Colonic mucosa (tissue), 4 donors: ENCODE measurements at regions not wholly inside any gene's neighbourhood (a gene's known extent, or its start where the extent isn't known, plus 50 kb on each side); places are given as distances from the start of the nearest gene placed in this dataset.

Experiments
- DNase-seq: peaks from one replicate; pipeline ENCODE4 v3.0.0-alpha.2; 2020
- H3K27ac ChIP-seq: fragments of 200-600 bp; one replicate; pipeline ENCODE4 v1.8.0; 2021
- H3K27me3 ChIP-seq: fragments of 200-600 bp; one replicate; pipeline ENCODE4 v1.8.0; 2021
- H3K36me3 ChIP-seq: fragments of 200-600 bp; one replicate; pipeline ENCODE4 v1.8.0; 2021
- H3K4me1 ChIP-seq: fragments of 200-600 bp; one replicate; pipeline ENCODE4 v1.8.0; 2021; ENCODE audit warnings: mild to moderate bottlenecking
- H3K4me3 ChIP-seq: fragments of 200-600 bp; one replicate; pipeline ENCODE4 v1.8.0; 2021
- H3K9ac ChIP-seq, 2 donors: one replicate each; pipeline ENCODE4 v1.7.0; 2013; ENCODE audit warnings: control low read depth in 2 of 2, low read depth in 2 of 2, low read length in 2 of 2
- H3K9me3 ChIP-seq: fragments of 200-600 bp; one replicate; pipeline ENCODE4 v1.8.0; 2021
- intact Hi-C: fragments of 100-400 bp; cut with DNase I; formaldehyde crosslinking; loops from one replicate; pipeline ENCODE4 v1.14.1; 2022
- TF ChIP-seq, protein P1 (sequence below): fragments of 200-600 bp; IDR thresholded peaks from one replicate; pipeline ENCODE4 v1.8.0; 2022; ENCODE audit warnings: antibody characterized with exemption, mild to moderate bottlenecking
- donor health status: healthy.
- donor health status: DM: no; HTN: no; CAD: no.
- donor health status: DM: no; HTN: no; CAD: no.

DNA sequence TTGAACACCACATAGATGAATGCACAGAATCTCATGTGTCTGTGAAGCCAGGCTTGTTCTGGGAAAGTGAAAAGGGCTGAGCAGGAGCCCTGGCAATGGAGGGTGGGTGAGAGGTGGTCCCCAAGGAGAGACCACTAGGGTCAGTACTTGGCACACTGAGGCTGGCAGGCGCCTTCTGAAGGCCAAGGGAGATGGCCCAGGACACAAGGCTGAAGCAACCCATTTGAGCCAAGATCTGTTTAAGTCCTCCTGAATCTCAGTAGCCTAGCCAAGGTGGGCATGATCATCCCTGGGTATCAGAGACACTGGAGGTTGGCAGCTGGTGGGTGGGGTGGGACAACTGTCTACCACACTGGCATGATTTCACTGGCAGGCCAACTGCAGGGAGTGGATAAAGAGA, 1741.2 kb downstream of the TP53TG3F start:
- no peaks in the 10 kb centered on the region for H3K9me3 ChIP-seq
- no peaks in the 10 kb centered on the region for H3K36me3 ChIP-seq

DNA sequence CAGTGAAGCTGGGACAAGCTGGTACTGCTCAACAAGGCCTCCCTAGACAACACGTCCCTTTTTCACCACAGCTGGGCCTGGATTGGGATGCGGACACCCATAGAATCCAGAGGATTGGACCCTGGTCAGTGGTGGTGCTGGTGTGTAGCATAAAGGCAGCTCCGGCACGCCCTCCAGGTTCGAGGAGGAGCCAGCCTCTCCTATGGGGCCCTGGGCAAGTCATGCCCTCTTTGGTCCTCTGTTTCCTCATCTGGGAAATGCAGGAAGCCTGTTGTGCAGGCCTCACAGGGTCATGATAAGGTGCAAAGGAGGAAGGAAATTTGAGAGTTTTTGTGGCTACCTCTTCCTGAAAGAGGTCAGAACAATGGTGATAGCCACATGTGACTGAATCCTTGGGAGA, 1741.7 kb downstream of the TP53TG3F start:
- no peak overlapping the region for H3K4me3 ChIP-seq
- intact Hi-C loops = no loop called here
- TF ChIP-seq, protein P1, sequence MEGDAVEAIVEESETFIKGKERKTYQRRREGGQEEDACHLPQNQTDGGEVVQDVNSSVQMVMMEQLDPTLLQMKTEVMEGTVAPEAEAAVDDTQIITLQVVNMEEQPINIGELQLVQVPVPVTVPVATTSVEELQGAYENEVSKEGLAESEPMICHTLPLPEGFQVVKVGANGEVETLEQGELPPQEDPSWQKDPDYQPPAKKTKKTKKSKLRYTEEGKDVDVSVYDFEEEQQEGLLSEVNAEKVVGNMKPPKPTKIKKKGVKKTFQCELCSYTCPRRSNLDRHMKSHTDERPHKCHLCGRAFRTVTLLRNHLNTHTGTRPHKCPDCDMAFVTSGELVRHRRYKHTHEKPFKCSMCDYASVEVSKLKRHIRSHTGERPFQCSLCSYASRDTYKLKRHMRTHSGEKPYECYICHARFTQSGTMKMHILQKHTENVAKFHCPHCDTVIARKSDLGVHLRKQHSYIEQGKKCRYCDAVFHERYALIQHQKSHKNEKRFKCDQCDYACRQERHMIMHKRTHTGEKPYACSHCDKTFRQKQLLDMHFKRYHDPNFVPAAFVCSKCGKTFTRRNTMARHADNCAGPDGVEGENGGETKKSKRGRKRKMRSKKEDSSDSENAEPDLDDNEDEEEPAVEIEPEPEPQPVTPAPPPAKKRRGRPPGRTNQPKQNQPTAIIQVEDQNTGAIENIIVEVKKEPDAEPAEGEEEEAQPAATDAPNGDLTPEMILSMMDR = no peak
- DNase-seq = no peak
- H3K36me3 ChIP-seq = no peaks in the 10 kb centered on the region
- no peaks in the 10 kb centered on the region for H3K4me1 ChIP-seq
- H3K9me3 ChIP-seq = no peaks in the 10 kb centered on the region
- H3K9ac ChIP-seq = no peak overlapping the region
- no peak overlapping the region for H3K27ac ChIP-seq
- H3K27me3 ChIP-seq = no peaks in the 10 kb centered on the region

More for the DNA sequence above, 1741.2 kb downstream of the TP53TG3F start:
- Histone ChIP-seq H3K27me3 (no peaks in the 10 kb centered on the region), H3K27ac (no peak overlapping the region), H3K9ac (no peak overlapping the region), H3K4me1 (no peaks in the 10 kb centered on the region), H3K4me3 (no peak overlapping the region)
- TF ChIP-seq, protein P1 = no peak
- intact Hi-C loops = no loop called here
- DNase-seq = no peak

DNA sequence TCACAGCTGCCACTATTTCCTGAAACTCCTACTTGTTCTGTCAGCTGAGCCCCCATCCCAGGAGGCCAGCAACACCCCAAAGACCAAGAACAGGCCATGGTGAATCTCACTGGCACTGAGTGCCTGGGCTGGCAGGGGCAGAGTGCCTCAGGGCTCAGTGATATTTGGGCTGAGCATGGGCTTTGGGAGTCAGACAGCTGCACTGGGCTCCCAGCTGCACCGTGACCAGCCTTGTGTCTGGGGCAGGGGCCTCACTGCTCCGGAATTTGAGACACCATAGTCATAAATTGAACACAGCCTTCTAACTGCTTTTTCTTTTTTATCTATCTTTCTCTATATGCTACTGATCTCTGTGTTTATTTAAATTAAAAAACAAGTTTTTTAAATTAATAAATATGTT, 1744.2 kb downstream of the TP53TG3F start:
- TF ChIP-seq, protein P1 = no peak
- intact Hi-C loops = no loop called here
- DNase-seq = no peak
- no peaks in the 10 kb centered on the region for H3K27me3 ChIP-seq
- no peak overlapping the region for H3K4me3 ChIP-seq
- H3K4me1 ChIP-seq = no peaks in the 10 kb centered on the region
- no peaks in the 10 kb centered on the region for H3K9me3 ChIP-seq
- no peaks in the 10 kb centered on the region for H3K36me3 ChIP-seq
- H3K9ac ChIP-seq = no peak overlapping the region
- H3K27ac ChIP-seq = no peak overlapping the region

DNA sequence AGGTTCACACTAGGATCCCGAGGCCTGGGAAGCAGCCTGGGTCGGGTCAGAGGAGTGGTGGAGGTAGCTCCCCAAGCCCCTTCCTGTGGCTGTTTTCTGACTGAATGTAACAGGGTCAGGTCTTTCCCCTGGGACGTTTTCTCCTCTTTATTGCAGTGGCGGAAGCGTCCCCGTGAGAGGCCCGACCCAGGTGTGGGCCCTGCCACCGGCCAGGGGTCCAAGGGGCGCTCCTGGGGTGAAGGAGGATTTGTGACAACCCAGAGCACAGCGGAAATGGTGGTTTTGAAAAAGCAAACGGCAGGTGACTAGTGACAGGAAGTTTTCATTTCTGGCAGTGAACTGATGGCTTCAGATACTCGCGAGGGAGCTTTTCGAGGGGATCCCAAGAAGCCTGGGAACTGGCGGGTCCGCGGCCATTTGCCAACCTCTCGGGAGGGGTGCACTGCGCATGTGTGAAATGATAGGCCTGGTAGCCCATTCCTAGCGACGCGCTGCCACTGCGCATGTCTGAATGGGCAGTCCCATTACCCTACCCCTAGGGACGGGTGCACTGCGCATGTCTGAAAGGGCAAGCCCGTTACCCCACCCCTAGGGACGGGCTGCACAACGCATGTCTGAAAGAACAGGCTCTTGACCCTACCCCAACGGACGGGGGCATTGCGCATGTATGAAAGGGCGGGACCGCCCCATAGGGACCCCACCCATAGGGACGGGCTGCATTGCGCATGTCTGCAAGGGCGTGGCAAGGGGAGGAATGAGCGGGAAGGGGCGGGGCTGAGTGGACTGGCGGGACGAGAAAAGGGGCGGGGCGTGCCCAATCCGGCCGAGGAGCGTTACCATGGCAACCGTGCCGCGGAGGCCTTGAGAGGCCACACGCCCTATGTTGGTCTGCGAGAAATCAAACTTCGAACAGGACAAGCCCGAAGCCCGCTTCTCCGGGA, 1747.9 kb downstream of the TP53TG3F start:
- TF ChIP-seq, protein P1 = no peak
- Histone ChIP-seq H3K27me3 (no peaks in the 10 kb centered on the region), H3K36me3 (no peaks in the 10 kb centered on the region), H3K4me1 (no peaks in the 10 kb centered on the region), H3K4me3 (no peak overlapping the region), H3K9ac (no peak overlapping the region), H3K9me3 (no peaks in the 10 kb centered on the region), H3K27ac (no peak overlapping the region)
- DNase-seq = no peak
- intact Hi-C loops = no loop called here

DNA sequence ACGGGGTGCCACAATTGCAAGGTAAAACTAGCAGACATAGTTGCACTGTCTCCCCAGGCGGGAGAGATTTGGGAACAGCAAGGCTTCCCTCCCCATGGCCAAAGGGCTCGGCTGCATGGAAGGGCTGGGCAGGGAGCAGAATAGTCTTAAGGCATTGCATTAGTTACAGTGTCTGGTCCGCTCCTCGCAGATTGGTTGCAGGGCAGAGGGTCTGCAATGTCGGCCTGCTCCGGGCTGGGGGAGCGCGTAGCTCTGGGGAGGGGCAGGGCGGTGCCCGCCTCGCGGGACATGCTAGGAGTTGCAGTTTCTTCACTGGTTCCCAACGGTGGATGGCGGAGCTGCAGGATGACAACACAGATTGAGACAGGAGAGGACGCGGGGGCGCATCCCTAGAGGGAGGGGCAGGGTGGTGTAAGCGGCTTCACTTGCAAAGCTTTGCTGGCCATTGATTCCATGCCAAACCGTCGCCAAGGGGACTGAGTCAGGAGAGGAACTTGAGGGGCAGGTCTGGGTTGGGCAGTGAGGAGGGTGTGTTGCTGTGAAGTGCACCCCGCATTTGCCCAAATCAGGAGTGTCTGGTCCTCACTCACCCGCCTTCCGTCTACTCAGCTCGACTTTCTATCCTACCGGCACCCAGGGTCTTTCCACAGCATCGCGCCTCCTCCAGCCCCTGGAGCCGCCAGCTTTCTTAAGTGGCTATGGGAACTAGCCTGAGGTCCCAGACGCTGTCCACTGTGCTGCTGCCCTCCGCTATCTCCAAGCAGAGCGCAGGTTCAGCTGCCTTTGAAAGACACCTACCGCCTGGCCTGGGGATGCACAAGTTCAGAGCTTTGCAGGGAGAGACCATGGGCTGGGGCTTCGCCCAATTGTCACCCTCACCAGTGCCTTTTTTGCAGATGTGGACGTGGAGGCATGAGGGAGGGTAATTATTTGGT, 1748.9 kb downstream of the TP53TG3F start:
- no peak for DNase-seq
- no peak overlapping the region for H3K9ac ChIP-seq
- no peak overlapping the region for H3K4me3 ChIP-seq
- TF ChIP-seq, protein P1 = no peak
- no peaks in the 10 kb centered on the region for H3K27me3 ChIP-seq
- H3K4me1 ChIP-seq = no peaks in the 10 kb centered on the region
- intact Hi-C loops = no loop called here
- H3K9me3 ChIP-seq = no peaks in the 10 kb centered on the region
- H3K36me3 ChIP-seq = no peaks in the 10 kb centered on the region
- H3K27ac ChIP-seq = no peak overlapping the region
